Limb (tissue), 2 donors: ENCODE measurements at regions not wholly inside any gene's neighbourhood (a gene's known extent, or its start where the extent isn't known, plus 50 kb on each side); places are given as distances from the start of the nearest gene placed in this dataset.
A peak's percentile ranks its signal among the peaks of the same experiment; 100 is the strongest.

Source experiments
- DNase-seq, 2 donors: peaks; one replicate each; pipeline ENCODE4 v3.0.0-alpha.2; 2016; ENCODE audit errors: extremely low spot score in 2 of 2

GRCh38 chr15:93656041-93656440 lies 567.0 kb upstream of the RGMA start:
- DNase-seq = no peak

- DNase-seq = no peak
These were observed 560.8 kb upstream of the RGMA start for GRCh38 chr15:93649691-93650235.

DNA sequence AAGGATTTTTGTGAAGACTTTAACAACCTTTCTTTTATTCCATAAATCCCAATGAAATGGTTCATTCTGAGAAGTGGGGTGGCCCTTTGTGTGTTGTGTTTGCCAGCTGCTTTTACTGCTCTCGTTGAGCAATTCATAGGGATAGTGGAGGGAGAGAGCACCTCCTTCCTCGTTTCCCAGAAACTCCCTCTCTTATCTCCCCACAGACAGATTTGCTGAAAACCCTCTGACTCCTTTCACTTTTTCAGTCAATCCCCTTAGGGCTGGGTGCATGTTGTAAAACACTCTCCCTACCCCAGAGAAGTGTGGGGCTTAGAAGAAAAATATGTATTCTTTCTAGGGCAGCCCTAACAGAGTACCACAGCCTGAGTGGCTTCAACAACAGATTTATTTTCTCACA lies 557.2 kb upstream of the RGMA start:
- DNase-seq = no peak

DNA sequence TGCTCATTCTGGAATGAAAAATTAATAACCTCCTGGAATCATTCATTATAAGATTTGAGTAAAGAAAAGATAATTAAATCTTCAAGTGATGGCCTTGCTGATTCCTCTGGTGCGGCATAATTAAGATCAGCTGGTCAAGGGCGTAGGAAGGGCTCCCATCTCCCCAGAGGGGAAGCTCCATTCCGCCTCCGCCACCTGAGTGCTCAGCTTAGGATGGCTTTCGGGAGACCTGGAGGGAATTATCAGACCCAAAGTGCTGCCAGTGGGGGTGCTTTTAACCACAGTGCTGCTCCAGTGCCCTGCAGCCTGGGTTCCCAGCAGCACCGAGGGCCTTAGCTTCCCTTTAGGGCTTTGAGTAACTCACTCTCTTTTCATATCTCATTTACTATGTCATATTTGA lies 556.6 kb upstream of the RGMA start:
- DNase-seq = no peak

DNA sequence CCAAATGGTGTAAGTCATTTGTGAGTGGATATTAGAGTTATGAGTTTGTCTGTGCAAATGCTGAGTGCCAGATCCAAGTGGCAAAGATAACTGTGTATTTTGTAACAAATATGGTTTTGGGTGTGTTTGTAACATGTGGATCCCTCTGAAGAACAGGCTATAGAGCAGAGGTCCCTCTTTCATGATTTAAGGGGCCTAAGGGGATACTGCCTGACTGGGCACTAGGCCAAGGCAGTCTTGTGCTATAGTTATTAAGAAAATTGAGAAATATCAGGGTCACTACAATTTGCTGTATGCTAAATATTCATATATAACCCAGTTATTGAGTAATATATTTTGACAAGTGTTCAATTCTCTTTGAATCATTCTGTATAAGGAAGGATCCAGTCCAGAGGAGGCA lies 555.6 kb upstream of the RGMA start:
- no peak for DNase-seq

GRCh38 chr15:93640411-93640962 lies 551.5 kb upstream of the RGMA start:
- no peak for DNase-seq

DNA sequence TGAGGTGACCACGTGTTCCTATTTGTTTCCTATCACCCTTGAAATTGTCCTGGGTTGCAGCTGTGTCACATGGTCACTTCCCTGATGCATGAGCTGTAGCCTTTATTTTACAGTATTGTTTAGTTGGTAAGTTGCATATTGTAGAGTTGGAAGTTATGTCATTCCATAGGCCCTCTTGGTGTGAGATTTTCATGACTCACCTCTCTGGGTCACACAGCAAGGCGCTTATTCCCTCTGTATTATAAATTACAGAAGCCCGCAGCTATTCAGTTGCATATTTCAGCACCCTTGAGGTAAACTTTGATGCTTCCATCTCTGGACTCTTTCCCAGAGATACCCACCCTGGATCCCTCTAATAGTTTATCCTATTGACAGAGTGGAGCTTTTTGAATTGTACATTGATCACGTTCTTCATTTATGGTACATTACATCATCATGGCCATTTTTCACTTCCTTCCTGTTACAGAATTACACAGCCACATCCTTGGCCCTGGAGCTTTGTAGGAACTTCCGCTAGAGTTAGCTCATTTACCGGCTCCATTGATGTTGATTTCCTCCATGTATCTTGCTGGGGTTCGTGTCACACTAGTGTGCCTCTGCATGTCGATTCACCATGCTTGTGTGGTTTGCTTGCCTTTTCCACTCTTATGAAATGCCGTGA lies 543.1 kb upstream of the RGMA start:
- no peak for DNase-seq

- no peak for DNase-seq
These were observed 530.6 kb upstream of the RGMA start for GRCh38 chr15:93619597-93619996.

DNA sequence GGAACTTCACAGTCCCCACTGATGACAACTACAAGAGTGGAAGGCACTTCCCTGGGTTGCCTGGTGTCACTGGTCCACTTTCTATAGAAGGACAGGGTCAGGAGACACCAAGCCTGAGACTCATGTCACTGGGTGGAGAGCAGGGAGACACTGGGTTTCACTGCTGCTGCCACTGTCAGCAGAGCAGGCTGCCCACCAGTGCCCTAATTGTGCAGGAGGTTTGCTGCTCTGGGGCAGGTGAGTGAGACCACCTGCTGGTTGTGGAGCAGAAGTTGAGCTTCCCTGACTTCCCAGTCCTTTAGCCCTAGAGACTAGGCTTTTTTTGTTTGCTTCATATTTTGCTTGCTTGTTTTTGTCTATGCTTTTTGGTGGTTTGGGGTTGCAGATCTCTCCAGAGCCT lies 528.4 kb upstream of the RGMA start:
- DNase-seq = no peak

DNA sequence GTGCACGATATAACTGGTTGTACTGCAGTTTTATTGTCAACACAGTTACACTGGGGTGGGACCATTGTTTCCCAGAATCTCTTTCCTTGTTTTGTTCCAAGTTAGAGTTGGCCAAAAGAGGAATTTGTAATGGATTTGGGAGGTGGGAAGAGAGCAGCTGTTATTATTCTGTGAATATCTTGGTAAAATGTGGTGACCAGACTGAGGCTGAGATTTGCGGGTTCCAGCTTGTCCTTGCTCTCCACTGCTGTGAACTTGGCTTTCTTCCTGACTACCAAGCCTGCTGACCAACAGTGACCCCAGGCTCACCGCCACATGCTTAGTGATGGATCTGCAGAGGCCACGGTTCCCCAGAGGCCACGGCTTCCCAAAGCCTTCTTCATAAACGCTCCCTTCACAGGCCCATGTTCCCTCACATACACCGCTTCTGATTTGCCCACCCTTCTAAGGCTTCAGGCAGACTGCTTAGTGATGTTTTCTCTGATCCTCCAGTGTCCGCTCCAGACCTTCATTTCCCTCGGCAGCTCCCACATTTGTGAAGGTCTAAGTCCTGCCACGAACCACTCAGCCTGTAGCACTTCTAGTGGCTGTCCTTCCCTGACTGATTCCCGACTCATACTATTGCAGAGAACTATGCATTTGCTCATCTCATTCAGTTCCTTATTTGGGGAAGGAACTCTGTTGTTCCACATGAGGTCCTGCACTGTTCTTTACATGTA lies 525.5 kb upstream of the RGMA start:
- no peak for DNase-seq

GRCh38 chr15:93613386-93613785 lies 524.4 kb upstream of the RGMA start:
- peak in 1 of 2 donors; percentile 13 for DNase-seq

GRCh38 chr15:93612953-93613352 lies 523.9 kb upstream of the RGMA start:
- DNase-seq = no peak

GRCh38 chr15:93610944-93611343 lies 521.9 kb upstream of the RGMA start:
- no peak for DNase-seq

DNA sequence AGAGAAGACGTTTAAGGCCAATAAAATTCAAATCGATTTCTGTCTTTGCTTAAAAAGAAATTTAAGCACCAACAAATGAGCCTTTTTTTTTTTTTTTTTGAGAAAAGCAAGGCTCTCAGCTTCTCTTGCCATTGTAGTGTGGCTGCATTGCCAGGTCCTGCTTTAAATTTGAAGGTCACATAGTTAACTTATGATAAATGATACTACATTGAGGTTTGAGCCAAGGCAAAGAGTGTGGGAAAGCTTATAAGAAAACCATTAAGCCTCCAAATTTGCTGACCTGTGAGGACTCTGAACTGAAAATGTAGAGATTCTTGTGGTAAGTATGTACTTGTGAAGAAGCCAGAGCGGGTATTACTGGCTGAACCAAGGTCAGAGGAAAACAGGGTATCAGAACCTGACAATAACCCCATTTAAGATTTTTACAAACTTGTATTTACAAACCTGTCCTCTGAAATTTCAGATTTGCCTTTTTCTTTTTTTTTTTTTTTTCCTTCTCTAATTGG lies 519.7 kb upstream of the RGMA start:
- DNase-seq = no peak

GRCh38 chr15:93603550-93603949 lies 514.5 kb upstream of the RGMA start:
- DNase-seq = no peak

- peak in 1 of 2 donors; percentile 82 for DNase-seq
These were observed 498.1 kb upstream of the RGMA start for GRCh38 chr15:93587059-93587521.

DNA sequence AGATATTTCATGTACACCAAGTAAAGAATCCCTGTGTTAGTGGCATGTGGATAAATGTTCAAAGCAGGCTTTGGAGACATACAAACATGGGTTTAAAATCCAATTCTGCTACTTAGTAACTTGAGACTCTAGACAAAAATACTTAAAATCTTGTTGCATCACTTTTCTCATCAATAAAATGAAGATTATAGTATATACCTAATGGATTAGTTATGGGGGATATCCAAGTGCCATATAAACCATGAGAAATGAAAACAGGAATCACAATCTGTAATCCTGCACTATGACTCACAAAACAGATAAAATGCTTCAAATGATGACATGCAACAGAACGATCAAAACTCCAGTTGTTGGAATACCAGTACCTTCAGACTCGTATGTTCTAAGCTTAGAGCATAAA lies 496.0 kb upstream of the RGMA start:
- DNase-seq = no peak

- DNase-seq = no peak
These were observed 495.0 kb upstream of the RGMA start for GRCh38 chr15:93583968-93584367.

DNA sequence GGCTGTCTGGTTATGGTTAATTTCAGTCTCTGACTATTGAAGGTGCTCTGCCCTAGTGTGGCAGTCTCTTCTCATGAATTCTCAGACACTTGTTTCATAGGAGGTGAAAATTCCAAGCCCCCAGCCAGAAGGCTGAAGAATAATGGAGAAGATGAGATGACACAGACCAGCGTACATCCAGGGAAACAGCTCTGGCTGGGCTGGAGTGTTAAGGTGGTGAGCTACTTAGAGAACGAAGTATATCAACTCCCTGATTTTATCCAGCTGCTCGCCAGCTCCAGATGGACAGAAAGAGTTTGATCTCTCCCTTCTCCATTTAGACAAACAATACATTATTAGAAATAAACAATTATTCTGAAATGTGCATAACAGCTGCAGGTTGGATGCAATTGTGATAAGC lies 494.5 kb upstream of the RGMA start:
- no peak for DNase-seq

DNA sequence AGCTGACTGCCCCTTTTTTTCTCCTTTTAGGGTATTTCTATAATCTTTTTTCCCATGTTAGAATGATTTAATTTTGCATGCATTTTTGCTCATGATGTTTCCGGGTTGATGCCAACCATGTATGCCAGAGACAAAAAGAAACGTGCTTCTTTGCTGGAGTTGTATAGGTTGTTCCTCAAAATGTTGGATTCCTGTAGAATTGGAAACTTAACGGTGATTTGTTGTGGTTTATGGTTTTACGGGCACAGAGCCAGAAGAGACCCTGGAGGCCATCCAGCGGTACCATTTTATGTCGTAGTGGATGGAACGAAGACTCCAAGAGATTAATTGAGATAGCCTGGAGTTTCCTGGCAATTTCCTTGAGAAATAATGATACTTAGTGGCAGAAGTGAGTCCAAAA lies 481.5 kb upstream of the RGMA start:
- DNase-seq = peak in 1 of 2 donors; percentile 58

DNA sequence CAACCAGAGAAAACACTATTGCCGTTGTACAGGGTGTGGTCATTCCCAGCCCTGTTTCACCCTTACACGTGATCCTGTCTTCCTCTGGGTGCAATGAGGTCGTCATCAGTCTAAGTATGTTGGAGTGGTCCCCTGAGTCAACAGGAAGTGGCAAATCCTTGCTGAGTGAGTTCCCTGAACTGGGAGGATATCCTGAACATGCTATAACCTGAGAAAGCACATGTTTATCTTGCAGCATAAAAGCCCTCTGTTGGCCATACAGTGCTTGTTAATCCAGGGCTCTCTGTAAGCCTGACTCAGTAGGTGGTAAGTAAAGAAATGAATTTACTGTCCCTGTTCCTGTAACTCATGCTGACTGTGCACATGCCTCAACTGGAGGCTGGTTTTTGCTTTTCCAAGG lies 477.8 kb upstream of the RGMA start:
- no peak for DNase-seq

DNA sequence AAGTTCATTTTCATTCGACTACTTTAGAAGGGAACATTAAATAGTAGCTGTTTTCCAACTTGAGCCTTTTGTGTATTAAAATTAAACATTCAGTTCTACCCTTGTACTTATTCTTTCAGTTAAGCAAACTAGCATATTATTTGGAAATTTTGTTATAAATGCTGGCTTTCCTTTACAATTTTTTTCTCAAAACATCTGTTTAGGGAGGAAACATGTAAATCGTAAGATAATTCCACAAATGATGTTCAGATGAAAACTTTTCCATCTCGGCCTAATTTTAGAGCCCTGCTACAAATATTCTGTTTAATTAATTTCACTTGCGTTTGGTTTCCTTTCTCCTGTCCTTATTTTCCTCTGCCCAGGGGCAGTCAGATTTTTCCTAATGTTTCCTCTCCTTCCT lies 476.2 kb upstream of the RGMA start:
- DNase-seq = no peak
